ENCODE measurements at regions not wholly inside any gene's neighbourhood (a gene's known extent, or its start where the extent isn't known, plus 50 kb on each side); places are given as distances from the start of the nearest gene placed in this dataset.

- ChIA-PET POLR2A (no interaction called here), CTCF (no interaction called here)
- Histone ChIP-seq H3K27ac (ENCODE audit: low read depth in 2 of 2, low read length in 1 of 2) (no peak overlapping the region), H3K9me3 (no peaks in the 10 kb centered on the region), H3K79me2 (ENCODE audit: insufficient read depth) (no peaks in the 10 kb centered on the region), H3K9me2 (no peaks in the 10 kb centered on the region), H2AFZ (ENCODE audit: low read depth) (no peak overlapping the region), H3K4me3 (ENCODE audit: low read depth in 2 of 2, low read length in 1 of 2) (no peak overlapping the region), H3K4me1 (ENCODE audit: control insufficient read depth in 1 of 2, insufficient read depth in 2 of 2, low read depth in 1 of 2, low read length in 1 of 2) (no peaks in the 10 kb centered on the region), H3K36me3 (replicated peaks in 1 of 2; ENCODE audit: control insufficient read depth in 1 of 2, insufficient read depth in 2 of 2, low read length in 1 of 2) (no peaks in the 10 kb centered on the region), H3K4me2 (no peak overlapping the region), H3F3A (replicated peaks; ENCODE audit: insufficient read depth) (no peaks in the 10 kb centered on the region), H4K20me1 (ENCODE audit: insufficient read depth) (no peaks in the 10 kb centered on the region), H3K27me3 (ENCODE audit: insufficient read depth) (no peaks in the 10 kb centered on the region), H3K9ac (no peak overlapping the region)
- TF ChIP-seq RCOR1 (IDR thresholded peaks at IDR 0.05; ENCODE audit: low read length) (no peak), CHD2 (IDR thresholded peaks at IDR 0.05; ENCODE audit: low read length, partially characterized antibody) (no peak), MAX (IDR thresholded peaks at IDR 0.05; ENCODE audit: low read depth) (no peak), GATA2 (CRISPR knock-in tag; IDR thresholded peaks at IDR 0.05) (no peak)
- no peak for DNase-seq
Observed at GRCh38 chr14:41380017-41380416, 226.7 kb upstream of the LRFN5 start.

GRCh38 chr14:41378526-41378925 is 228.2 kb upstream of the LRFN5 start:
- H3K79me2 ChIP-seq (ENCODE audit: insufficient read depth): no peaks in the 10 kb centered on the region
- no peak for DNase-seq
- no peak overlapping the region for H2AFZ ChIP-seq (ENCODE audit: low read depth)
- H3K27ac ChIP-seq (ENCODE audit: low read depth in 2 of 2, low read length in 1 of 2): no peak overlapping the region
- CTCF ChIA-PET: no interaction called here
- TF ChIP-seq TEAD4 (IDR thresholded peaks at IDR 0.05; ENCODE audit: borderline replicate concordance, insufficient read depth): no peak
- TF ChIP-seq REST (IDR thresholded peaks at IDR 0.05; ENCODE audit: low read depth, low read length): no peak
- no peak for TF ChIP-seq TAF1 (IDR thresholded peaks at IDR 0.05; ENCODE audit: borderline replicate concordance, low read depth, low read length)
- TF ChIP-seq ELF1 (IDR thresholded peaks at IDR 0.05): no peak
- no peak for TF ChIP-seq MAX (IDR thresholded peaks at IDR 0.05; ENCODE audit: low read depth)
- TF ChIP-seq PBX3 (IDR thresholded peaks at IDR 0.05): no peak
- TF ChIP-seq RAD21 (IDR thresholded peaks at IDR 0.05; ENCODE audit: low read length): no peak
- no peak for TF ChIP-seq NFIC (IDR thresholded peaks at IDR 0.05; ENCODE audit: borderline replicate concordance)
- TF ChIP-seq USF1 (IDR thresholded peaks at IDR 0.05; ENCODE audit: borderline replicate concordance, low read depth): no peak
- TF ChIP-seq MEF2A (IDR thresholded peaks at IDR 0.05; ENCODE audit: borderline replicate concordance, low read depth): no peak
- H3K9me2 ChIP-seq: no peaks in the 10 kb centered on the region
- H3K36me3 ChIP-seq (replicated peaks in 1 of 2; ENCODE audit: control insufficient read depth in 1 of 2, insufficient read depth in 2 of 2, low read length in 1 of 2): no peaks in the 10 kb centered on the region
- H3K4me1 ChIP-seq (ENCODE audit: control insufficient read depth in 1 of 2, insufficient read depth in 2 of 2, low read depth in 1 of 2, low read length in 1 of 2): no peaks in the 10 kb centered on the region
- WGBS (ENCODE audit: low lambda C conversion rate): 51% methylated on average over 2 of the region's 2 CpGs
- H3K27me3 ChIP-seq (ENCODE audit: insufficient read depth): no peaks in the 10 kb centered on the region
- no peak overlapping the region for H3K9ac ChIP-seq
- H3K4me3 ChIP-seq (ENCODE audit: low read depth in 2 of 2, low read length in 1 of 2): no peak overlapping the region
- no peaks in the 10 kb centered on the region for H3F3A ChIP-seq (replicated peaks; ENCODE audit: insufficient read depth)
- no peaks in the 10 kb centered on the region for H4K20me1 ChIP-seq (ENCODE audit: insufficient read depth)
- H3K9me3 ChIP-seq: no peaks in the 10 kb centered on the region
- POLR2A ChIA-PET: no interaction called here
- no peak overlapping the region for H3K4me2 ChIP-seq
